GM12872 (cell line): ENCODE measurements at regions not wholly inside any gene's neighbourhood (a gene's known extent, or its start where the extent isn't known, plus 50 kb on each side); places are given as distances from the start of the nearest gene placed in this dataset.

ENCODE experiments used
- CTCF ChIP-seq: IDR thresholded peaks from 3 replicates; pipeline ENCODE4 v1.5.1; 2011; ENCODE audit warnings: low read depth, mild to moderate bottlenecking, low read length, moderate library complexity; ENCODE audit not compliant: insufficient read depth

- TF ChIP-seq CTCF, result no peak
These were observed 221.6 kb downstream of the RAD51AP2 start for GRCh38 chr2:17296686-17297085.

DNA sequence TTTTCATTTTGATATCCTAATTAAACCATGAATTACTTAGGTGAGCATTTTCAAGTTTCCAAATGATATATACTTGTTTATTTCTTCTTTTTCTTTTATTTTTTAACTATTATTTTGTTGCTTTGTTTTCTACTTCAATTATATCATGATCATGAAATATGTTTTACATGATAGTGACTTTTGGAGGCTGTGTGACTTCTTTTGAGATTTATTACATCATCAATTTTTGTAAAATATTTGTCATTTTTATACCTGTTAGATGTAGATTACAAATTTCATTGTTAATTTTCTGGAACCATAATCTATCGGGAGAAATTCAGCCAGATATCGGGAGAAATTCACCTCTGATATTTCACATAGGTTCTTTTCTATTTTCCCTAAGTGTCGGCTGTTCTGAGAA lies 228.6 kb downstream of the RAD51AP2 start:
- TF ChIP-seq CTCF, result no peak

DNA sequence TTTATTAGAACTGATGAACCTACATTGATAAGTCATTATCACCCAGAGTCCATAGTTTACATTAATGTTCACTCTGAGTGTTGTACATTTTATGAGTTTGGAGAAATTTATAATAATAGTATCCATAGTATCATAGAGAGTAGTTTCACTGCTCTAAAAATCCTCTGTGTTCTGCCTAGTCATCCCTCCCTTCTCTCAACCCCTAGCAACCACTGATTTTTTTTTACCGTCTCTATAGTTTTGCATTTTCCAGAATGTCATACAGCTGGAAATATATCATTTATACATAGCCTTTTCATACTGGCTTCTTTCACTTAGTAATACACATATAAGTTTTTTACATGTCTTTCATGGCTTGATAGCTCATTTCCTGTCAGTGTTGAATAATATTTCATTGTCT lies 231.1 kb downstream of the RAD51AP2 start:
- no peak for TF ChIP-seq CTCF

DNA sequence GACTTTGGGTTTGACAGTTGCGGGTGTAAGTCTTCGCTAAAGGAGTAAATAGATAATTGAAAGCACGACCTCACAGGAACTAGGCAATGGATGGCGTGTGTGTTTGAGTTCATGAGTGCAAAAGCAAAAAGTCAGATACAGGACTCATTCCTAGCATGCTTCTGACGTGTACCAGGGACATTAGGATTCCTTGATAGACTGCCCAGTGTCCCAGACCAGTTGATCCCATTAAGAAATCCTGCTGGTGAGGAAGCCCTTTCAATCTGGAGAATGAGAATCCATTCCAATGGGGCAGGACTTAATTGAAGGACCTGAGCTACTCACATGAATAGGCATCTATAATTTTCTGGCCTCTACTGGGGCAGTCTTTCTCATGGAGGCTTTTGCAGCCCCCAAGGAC lies 235.4 kb downstream of the RAD51AP2 start:
- TF ChIP-seq CTCF, result no peak

DNA sequence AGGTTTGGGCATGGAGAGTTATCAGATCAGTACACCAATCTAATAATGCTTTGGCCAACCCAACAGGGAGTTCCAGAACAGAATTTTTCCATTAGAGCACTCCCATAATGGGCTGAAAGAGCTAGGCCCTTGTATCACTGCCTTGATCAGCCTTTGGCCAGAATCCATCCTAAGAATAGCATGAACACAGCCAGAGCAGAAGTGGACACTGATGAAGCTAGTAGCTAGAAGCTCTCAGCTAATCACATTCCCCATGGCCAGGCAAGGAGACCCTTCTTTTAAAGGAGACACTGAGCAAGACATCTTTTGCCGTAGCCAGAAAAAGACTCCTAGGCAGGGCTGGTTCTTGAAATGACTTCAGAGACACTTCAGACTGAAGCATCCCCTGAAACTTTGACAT lies 236.0 kb downstream of the RAD51AP2 start:
- no peak for TF ChIP-seq CTCF

DNA sequence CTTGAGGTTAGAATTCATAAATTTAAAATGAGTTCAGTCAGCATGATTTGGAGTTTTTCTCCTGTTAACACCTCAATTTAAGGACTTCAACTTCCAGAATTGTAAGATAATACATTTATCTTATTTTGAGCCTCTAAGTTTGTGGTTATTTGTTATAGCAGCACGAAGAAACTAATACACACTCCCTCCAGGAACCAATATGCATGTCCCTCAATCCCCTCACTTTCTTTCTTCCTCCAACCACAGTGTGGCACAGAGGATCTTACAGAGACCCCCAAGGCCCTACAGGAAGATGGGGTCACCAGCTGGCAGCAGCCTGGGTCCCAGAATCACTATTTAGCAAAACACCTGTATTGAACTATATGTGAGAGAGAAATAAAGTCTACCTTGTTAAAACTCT lies 242.0 kb downstream of the RAD51AP2 start:
- no peak for TF ChIP-seq CTCF

DNA sequence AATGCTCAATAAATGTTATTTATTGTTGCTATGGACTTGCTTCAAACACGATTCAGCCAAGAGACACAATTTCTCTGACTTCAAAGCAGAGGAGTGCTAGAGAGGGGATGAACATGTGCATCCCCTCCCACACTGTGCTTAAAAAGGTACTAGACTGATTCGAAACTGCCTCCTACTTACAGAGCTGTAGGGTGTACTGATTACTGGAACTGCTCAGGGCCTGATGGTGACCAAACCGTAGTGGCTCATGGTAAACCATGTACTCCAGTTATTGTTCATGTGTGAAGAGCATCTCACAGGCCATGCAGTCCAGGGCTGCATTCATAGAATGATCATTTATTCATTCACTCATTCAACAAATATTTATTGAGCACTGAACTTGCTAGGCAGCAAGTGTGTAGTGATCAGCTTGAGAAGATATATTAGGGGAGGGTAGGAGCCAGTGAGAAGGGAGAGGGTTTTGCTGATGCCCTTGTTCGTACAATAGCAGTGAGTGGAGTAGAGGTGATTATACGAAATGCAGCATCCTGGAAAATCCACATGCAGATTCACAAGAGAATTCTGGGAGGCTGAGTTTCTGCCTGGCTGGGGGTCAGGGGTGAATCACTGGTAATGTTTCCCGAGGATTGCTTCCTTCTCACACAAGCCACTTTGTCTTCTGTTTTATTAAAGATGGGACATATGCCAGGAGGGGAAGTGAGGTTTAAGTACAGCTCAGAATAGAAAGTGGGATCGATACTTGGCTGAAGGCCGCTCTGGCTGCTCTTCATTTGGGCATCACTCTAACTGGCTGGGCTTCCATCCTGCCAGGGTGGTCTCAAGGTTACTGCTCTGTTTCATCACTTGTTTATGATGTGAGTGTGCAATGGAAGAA lies 245.4 kb downstream of the RAD51AP2 start:
- TF ChIP-seq CTCF, result no peak
